ENCODE measurements at regions not wholly inside any gene's neighbourhood (a gene's known extent, or its start where the extent isn't known, plus 50 kb on each side); places are given as distances from the start of the nearest gene placed in this dataset.

DNA sequence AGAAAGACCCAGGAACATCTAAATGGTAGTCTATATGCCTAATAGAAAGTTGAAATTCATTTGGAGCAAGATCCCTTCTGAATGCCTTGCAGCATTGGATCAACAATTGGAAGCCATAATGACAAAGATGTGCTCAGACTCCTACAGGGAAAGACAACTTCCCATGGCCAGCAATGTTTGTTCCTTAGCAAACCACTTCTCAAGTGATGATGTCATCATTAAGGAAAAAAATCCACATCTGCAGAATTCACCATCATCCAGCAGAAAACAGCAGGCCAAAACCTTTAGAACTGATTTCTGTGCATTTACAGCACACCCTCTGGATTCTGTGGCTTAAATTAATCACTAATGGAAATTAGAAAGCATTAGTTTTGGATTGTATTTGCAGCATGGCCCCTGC lies 82.4 kb upstream of the ZIC3 start:
- no peak for DNase-seq

DNA sequence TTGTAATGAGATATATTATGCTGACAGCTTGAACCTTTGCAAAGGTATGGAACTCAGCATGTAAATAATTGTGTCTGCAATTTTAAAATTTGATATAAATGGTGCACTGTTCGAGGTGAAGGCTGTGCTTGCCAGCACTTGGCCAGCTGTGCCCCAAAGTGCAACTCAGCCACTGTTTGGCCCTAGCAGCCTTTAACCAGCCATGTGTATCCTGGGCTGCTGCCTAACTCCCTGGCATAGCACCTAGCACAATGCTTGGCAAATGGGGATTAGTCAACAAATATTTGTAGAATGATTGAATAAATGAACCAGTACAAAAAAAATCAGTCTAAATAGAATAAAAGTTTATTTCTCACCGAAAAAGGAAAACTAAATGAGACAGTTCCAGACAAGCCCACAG lies 83.8 kb upstream of the ZIC3 start:
- DNase-seq, result no peak

DNA sequence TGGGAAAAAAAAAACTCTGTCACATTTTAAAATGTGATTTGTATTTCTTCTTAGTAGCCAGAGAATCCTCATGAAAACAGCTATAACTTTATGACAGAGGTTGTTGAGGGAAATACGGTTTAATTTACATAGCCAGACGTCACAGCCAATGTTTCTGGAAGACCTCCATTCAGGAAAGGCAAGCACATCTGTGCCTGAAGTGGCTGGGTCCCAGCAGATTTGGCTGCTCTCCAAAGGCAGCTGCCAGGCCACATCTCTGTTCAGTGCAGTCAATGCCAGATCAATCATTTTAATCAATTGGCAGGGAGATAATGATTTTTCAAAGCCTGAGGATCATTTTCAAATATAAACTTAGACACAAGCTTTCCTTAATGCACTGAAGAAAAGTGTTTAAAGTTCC lies 86.5 kb upstream of the ZIC3 start:
- DNase-seq, result no peak

DNA sequence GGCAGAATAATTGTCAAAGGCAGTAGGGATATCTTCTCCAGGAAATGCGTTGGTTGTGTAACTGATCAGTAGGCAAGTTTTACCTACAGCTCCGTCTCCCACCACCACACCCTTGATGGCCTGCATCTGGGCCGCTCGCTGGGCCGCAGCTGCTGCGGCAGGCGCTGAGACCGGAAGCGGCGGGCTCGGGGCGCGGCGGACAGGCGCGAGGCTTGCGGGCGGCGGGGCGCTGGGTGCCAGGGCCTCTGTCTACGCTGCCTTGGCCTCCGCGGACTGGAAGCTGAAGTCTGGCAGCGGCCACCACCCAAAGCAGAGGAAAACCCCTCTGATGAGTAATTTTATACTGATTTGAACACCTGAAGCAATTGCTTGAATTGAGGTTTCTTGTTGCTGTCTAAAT lies 124.2 kb upstream of the ZIC3 start:
- DNase-seq, result no peak

DNA sequence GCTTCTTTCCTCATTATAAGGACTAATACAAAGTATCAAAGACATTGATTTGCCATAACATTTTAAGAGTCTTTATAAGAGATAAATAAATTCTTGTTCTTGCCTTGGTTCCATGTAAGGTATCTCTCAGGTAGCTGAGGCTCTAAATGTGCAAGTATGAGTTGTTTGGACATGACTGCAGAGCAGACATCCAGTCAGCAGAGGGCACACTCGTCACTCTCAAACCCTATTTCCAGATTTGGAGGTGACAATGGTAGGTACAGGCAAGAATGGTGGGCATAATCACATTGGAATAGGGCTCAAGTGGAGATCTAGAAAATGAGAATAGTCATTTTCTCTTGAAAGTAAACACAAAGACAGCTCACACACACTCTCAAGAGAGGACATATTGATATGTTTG lies 133.3 kb upstream of the ZIC3 start:
- DNase-seq, result peak; percentile 10

DNA sequence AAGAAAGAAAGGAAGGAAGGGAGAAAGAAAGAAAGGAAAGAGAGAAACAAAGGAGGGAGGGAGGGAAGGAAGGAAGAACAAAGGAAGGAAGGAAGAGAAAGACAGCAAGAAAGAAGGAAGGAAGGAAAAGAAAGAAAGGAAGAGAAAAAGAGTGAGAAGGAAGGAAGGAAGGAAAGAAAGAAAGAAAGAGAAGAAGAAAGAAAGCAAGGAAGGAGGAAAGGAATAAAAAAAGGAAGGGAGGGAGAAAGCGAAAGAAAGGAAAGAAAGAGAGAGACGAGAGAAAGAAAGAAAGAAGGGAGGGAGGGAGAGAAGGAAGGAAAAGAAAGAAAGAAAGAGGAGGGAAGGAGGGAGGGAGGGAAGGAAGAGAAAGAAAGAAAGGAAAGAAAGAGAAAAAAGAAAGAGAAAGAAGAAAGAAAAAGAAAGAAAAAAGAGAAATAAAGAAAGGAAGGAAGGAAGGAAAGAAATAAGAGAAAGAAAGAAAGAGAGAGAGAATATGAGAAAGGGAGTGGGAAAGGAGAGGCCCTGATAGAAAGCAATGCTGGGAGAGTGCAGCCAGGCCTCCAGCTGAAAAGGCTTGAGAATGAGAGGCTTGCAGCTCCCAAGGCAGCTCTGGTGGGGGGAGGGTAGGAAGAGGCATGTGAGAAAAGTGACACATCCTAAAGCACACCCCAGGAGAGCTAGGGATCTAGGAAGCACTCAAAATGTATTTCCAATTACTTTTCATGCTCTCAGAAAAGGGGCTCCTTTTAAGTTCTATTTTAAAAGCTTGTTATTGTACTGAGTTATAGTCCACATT lies 134.0 kb upstream of the ZIC3 start:
- no peak for DNase-seq

DNA sequence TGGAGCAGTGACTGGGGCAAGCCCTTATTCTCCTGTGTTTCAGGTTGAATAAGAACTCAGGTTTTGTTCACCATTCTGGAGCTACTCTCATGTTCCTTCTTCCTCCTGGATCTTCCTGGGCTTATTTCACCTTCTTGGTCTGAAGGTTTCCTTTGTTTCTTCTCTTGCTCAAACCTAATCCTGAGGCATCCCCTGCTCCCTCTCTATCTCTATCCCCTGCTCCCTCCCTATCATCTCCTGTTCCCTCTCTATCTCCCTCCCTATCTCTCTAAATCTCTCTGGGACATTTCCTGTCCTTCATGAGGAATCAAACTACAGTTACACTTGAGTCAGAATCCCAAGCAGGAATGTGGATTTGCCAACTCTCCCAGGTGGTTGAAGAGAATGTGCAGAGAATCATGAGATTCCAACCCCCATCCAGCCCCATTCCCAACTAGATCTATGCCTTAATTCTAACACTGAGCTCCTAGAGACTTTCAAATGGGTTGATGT lies 134.9 kb upstream of the ZIC3 start:
- no peak for DNase-seq

DNA sequence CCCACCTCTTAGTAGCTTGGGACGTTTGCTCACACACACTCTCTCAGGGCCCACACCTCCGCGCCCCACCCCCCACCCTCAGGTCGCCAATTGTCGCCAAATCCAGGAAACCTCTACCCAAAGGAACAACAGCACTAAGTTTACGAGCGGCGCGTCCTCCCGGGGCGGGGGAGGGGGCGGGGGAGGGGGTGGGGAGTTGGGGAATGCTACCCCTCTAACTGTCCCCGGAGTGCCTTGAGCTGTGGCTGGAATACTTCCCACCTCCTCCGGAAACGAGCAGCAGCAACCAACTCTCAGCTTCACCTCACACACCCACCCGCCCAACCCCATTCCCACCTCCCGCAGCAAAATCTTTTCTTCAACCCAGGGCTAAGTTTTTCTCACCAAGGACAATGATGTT lies 135.6 kb upstream of the ZIC3 start:
- DNase-seq, result no peak

DNA sequence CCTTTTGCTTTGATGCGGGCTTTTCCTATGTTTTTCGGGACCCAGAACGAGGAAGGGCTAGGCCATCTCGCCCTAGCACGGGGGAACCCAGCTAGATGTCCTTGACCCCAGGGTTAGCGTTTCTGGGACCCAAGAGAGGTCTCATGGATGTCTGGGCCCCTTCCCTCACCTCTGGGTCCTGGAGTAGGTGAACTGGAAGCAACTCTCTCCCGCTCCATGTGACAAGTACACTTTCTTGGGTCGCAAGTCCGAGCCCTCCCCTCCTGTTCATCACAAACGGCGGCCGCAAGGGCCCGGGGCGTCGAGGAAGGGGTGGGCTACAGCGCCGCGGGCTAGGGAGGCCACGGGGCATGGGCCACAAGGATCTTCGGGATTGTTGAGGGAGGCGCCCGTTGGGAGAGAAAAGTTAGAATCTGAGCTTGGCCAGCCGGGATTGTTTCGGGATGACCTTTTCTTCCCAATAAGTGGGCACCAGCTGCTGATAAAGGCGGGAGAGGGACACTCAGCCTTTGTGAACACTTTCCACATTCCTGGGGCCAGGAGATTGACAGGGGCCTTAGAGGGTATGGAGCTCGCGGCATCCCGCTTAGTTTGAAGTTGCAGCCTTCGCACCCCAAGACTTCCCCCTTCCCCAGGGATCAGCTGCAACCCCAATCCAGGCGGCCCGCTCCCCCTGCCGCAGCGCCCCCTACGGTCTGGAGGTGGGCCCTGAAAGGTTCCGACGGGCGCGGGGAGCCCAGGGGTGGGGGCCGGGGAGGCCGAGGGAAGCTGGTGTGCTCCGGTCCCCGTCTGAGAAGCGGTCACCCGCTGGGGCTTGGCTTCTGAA lies 136.9 kb upstream of the ZIC3 start:
- DNase-seq, result no peak

DNA sequence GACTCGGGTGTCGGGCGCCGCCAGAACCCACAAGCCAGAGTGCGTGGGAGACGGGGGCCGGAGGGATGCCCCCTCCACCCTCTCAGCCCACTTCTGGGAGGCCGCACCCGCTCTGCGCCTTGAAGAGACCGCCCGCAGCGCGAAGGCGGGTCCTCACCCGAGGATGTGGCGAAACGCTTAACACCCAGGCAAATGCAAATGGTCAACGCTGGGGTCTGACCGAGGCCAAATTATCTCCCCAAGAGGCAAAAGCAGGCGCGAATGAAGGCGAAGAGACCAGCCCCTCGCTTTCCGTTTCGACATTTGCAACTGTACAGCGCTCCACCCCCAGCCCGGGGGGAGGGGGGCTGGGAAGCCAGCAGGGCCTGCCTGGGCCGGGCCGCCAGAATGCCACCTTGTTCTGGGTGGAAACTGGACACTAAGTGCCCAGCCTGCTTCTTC lies 137.7 kb upstream of the ZIC3 start:
- no peak for DNase-seq

DNA sequence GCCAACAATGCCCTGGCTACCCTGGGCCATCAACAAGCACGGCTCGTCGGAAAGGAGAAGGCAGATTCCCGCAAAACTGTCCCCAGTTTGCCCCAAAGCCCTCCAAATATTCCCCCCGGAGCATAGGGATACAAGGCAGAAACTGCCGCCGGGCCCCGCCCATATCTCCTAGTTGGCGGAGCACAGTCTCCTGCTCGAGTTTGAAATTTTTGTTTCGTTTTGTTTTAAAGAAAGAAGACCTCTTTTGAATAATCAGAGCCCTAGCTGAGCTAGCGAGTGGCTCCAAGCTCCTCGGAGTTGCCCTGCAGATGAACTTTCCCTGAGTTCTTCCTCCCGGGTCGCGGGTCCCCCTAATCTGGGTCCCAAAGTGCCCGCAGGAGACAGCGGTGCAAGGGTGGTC lies 138.1 kb upstream of the ZIC3 start:
- no peak for DNase-seq

DNA sequence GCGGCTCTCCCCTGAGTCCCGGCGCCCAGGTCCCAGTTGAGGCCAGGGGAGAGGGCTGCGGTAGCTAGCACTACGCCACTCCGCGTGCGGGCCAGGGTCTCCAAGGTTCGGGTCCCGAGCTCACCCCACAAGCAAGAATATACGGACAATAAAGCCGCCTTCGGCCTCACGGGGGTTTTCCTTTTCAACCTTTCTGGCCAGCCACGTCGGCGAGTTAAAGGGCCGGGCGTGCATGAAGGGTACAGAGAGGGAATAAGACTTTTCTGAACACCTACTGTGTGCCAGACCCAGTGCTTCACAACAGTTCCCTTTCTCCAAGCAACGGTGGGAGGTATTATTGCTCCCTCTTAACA lies 138.5 kb upstream of the ZIC3 start:
- no peak for DNase-seq

DNA sequence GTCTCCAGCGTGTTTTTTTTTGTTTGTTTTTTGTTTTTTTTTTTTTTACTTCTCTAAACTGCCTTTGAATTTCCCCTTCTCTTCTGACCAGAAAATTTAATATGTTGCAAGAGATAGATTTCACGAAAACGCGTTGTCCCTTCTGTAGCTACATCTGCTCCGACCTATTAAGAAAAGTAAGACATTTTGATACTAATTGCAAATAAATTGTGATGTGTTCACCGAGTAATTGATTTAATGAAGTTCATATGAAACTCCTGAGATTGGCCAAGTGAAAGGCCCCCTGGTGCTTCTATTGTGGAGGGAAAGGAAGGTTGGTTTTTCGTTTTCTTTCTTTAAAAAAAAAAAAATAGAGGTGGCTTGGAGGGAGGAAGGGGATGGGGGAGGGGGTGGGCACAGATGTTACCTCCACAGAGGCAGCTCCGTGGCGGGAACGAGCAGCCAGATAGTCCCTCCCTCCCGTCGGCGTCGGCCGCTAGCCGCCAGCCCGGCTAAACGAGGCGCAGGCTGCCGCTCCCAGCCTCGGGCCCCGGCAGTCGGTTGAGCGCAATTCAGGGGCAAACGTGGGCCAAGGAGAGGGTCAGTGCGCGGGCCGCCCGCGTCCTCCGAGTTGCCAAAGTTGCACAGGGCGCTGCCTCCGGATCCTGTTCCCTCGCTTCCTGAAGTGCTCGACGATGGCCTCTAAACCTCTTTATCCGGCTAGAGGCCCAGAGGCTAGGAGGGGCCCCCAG lies 139.1 kb upstream of the ZIC3 start:
- DNase-seq, result no peak

DNA sequence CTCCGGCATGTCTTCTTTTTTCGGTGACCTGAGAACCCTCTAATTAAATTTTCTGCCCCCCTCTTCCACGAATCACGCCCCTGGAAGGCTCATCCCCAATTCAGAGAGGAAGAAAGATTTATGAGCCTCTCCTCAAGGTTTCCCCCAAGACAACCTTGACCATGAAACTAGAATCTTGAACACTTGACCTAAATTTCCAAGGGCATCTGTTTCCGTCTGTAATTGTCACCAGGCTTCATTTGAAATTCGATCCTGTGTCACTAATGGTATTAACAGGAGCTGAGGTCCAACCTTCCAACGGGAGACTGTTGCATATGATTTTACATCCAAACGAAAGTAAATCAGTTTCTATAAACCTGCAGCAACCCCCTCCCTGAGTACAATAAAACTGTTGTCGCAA lies 139.9 kb upstream of the ZIC3 start:
- no peak for DNase-seq

DNA sequence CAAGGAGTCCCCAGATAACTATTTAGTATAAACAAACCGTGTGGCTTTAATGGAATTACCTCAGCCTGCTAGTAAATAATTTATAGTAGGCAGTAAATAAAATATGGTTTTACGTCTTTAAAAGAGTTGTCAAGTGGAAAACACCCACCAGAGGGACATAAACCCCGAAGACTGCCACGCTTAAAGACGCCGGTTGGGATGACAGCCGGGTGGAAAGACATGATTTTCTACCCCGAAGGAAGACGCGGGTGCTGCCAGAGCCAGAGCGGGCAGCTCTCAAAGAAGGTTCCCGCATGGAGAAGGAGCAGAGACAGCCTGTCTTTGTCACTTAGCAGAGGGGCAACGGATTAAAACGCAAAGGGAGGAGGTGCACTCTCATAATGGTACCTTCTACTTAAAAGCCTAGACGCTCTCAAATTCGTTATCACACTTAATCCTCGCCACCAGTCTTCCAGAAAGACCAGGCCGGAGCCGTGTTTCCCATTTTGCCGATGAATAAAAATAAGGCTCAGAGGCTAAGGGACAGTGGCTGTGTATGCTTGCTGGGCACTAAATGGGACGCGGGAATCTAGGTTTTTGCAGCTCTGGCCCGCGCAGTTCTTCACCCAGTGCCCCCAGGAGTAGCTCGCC lies 140.5 kb upstream of the ZIC3 start:
- no peak for DNase-seq

DNA sequence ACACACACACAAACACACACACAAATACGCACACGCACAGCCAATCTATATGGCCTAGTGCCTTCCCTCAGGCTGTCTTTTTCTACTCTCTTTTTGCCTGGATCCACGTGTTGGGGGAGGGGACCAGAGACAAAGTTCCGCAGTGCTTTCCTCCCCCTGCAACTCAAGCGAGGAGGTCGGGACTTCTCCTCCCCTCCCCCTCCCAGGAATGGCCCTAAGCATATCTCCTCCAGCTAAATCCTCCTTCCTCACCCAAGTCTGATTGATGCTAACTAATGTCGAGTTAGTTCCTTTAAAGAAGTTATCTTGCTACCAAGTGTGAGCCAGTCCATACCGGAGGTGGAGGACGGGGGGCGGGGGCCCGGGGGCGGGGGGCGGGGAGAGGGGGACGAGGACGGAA lies 141.2 kb upstream of the ZIC3 start:
- no peak for DNase-seq

DNA sequence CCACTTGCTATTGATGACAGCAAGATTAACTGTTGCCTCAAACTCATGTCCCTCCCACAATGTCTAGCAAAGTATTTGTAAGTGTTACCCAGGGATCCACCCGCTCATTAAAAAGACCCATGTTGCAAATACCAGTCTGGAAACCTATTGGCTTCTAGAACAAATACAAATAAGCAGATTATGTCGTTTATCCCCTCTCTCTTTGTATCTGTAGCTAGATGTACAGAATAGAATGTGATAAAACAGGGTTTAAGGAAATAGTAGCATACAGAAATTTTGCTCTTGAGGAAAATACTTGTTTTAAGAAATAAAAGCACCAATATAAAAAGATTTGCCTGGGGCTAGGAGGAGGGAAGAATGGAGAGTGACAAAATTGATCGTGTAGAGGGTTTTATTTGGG lies 142.7 kb upstream of the ZIC3 start:
- DNase-seq, result no peak

DNA sequence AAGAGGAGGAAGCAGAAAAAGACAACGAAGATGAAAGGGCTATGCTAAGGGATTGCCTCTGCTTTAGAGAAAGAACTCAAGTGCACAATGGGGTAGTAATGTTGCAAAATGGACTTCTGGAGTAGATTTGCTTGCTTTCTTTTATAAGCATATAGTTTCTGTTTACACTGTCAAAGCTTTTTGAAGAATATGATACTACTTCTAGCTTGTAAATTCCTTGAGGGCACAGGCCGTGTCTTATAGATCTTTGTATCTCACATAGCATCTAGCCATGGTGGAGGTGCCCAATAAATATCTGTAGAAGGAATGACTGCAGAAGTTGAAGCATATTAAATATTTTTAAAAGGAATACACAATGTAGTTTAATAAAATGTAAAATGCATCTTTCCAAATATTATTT lies 147.8 kb upstream of the ZIC3 start:
- no peak for DNase-seq

DNA sequence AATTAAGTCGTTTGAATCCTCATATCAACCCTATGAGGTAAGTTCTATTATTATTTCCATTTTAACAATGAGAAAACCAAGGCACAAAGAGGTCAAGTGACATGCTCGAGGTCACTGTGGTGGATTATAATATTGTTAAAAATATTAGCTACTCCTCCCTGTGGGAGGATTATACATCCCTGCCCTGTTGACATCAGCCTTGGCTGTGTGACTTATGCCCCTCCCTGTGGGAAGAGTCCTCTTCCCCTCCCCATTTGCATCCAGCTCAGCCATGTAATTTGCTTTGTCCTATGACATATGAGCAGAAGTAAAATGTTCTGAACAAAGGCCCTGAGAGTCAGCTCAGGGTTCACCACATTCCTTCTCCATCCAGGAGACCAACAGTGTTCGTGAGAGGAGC lies 152.7 kb upstream of the ZIC3 start:
- DNase-seq, result no peak

DNA sequence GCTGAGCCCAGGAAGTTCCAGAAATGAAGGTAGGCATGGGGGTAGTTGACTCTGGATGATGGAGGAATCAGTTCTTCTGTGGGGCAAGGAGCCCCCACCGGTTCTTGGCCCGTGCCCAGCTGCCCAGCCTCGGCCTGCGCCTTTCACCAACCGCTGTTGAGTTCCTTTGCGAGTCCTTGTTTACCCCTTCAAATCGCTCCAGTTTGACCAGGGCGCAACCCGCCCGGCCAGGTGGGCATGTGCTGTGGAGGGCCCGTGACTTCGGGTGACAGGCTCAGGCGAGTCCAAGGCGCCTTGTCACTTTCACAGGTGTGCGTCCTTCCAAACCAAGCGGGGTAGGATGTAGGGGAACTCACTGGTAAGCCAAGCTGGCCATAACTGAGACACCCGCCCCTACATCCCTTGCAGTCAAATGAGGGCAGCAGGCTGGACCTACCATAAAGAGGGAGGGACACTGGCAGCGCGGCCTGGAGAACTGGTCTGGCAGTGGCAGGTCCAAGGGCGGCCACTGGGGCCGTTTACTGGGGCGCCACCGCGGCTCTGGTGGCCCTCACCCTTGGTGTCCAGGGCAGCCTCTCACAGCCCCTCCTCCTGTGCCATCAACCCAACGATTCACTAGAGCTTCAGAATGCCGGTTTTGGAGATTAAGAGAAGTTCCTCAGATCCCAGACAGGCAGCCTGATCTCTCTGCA lies 160.3 kb upstream of the ZIC3 start:
- DNase-seq, result no peak

DNA sequence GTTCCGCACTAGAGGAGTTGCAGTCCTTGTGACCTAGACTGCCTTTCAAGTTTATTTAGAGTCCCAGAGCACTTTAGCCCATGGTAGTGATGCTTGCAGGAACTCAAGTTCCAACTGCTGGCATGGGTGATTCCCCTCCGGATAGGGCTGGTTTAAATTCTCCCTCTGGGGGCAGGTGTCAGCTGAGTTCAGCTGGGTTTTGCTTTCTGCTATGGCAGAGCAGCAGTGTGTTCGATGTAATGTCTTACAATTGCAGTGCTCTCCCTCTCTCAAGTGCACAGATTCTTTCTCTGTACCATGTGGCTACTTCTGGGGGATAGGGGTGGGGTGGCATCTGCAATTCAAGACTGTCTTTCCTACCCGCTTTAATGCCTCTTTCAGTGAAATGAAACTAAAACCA lies 164.8 kb upstream of the ZIC3 start:
- no peak for DNase-seq

DNA sequence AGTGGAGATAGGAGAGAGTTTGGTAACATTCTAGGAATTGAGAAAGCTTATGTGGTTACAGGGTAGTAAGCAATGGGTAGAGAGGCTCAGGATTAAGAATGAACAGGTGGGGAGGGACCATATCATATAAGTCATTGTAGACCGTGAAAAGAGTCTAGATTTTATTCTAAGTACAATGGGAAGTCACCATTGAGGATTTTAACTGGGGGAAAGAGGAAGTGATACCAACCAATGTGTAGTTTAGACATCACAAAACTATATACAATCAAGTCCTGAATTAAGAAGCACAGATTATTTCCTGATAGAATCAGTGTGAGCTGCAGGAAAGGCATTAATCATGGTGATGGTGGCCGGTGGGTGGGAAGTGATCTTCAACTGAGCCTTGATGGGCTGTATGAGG lies 178.3 kb upstream of the ZIC3 start:
- DNase-seq, result no peak
